GM18519 (cell line): ENCODE measurements at regions not wholly inside any gene's neighbourhood (a gene's known extent, or its start where the extent isn't known, plus 50 kb on each side); places are given as distances from the start of the nearest gene placed in this dataset.

Source experiments
- ATAC-seq: cut with Tn5 transposase; IDR thresholded peaks from one replicate; pipeline ENCODE4 v1.9.1; 2021; ENCODE audit warnings: mild to moderate bottlenecking, moderate library complexity; ENCODE audit not compliant: unreplicated experiment, low FRiP score

DNA sequence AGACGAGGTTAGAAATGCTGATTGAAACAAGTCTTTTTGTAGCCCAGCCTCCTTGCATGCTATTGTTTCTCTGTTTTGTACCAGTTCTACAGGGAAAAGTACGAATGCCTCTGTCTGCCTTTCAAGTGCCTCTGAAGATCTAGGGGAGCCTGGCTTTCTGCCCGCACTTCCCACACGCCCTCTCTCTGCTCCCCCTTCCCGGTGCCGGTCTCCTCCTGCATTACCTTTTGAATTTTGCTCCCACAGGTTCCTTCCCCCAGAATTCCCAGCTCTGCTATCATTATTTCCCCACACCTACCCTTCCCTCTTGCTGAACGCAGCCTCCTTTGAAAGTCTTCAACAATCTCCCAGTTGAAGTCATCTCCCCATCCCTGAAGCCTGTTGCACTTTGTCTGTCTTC, 689.7 kb downstream of the BCL11B start:
- ATAC-seq = no peak

DNA sequence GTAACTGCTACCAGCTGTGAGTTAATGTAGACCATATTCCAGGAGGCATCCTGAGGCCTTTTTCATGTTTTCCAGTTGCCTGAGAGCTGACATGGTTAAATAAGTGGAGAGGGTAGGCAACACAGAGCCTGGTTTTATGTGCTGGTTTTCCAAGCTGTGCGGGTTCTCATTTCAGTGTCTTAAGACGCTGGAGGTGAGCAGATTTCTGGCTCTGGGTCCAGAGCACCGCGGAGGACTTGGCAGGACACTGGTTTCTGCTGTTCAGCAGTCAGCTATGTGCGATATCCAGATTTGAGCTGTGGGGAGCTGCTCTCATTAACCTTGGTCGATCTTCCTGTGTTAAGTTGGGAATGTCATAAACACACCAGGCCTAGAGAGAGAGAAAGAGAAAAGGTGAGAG, 680.8 kb downstream of the BCL11B start:
- ATAC-seq = no peak

DNA sequence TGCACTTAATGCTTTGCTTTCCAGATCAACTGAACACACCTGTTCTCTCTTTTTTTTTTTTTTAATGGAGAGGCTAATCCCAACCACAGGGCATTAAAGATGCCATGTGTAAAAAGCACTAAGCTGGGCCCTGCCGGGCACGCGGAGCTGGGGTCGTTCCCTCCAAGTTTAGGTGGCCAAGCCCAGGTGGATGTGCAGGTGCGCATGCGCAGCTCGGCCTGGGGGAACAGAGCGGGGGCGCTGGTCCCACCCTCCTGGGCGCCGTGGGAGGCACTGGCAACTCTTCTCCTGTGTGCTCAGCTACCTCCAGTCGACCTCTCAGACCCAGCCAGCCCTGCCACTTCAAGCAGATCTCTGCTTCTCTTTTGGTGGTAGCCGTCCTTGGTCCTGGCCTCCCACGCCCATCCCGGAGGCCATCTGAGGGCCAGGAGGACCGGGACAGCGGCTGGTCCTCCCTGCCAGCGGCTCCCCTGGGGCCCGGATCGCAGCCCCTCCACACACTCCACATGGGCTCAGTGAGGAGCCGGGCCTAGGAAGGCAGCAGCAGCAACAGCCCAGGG, 679.3 kb downstream of the BCL11B start:
- no peak for ATAC-seq

DNA sequence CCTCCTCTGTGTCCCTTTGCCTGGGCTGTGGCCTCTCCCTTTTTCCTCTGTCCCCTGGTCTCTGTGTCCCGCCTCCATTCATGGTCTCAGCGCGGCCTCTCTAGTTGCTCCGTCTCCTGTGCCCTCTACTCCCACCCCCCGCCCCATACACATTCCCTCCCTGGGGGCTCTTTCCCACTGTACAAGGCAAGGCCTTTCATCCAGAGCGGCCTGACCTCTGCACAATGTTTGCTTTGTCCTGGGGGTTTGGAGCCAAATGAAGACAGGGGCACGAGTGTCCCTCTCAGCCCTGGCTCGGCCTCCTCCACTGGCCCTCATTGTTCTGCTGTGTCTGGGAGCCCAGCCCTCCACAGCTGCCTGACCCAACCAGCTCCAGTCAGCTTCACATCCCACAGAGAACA, 678.6 kb downstream of the BCL11B start:
- ATAC-seq = no peak

DNA sequence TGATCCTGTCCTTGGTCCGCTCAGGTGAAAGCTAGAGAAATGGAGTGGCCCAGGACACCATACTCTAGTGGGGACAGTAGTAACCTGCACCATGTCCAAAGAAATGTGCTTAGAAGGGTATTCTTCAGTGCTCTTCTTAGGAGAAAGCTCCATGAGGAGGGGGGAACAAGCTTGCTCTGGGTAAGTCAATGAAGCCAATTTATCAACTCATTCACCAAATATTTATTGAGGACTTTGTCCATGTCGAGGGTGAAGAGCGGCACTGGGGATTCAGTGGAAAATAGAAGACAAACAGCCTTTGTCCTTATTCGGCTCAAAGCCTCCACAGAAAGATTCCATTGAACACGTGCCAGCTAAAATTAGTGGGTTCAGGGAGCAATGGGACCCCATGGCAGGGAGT, 677.8 kb downstream of the BCL11B start:
- no peak for ATAC-seq

DNA sequence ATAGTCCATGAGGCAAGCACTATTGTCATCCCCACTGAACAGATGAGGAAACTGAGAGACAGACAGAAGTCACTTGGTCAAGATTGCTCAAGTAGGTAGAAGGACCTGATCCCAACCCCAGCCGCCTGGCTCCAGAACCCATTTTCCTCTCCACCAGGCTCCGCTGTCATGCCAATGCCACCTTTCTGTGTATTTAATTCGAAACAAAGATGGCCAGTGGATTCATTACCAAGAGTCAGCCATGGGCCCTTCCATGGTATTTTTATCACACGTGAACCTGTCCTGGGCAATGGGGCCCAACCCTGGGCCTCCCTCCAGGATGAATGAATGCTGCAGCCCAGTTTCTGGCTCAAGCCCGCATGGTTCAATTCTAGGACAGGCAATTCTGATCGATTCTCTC, 673.4 kb downstream of the BCL11B start:
- no peak for ATAC-seq

DNA sequence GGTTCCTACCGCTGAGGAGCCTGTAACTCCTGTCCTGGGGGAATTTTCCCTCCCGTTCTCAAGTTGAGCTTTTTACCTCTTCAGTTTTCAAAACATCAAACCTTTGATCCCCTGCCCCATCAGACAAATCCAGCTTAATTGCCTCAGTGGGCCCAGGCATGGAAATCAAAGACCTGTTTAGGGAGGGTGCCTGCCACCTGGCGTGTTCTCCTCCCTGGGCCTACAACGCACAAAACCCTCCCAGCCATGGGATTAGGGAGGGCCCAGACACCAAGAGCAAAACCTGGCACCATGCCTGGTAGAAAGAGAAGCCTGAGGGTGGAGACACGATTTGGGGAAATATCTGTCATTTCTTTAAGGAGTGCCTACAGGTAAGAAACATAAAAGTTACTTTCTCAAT, 672.9 kb downstream of the BCL11B start:
- ATAC-seq = no peak

DNA sequence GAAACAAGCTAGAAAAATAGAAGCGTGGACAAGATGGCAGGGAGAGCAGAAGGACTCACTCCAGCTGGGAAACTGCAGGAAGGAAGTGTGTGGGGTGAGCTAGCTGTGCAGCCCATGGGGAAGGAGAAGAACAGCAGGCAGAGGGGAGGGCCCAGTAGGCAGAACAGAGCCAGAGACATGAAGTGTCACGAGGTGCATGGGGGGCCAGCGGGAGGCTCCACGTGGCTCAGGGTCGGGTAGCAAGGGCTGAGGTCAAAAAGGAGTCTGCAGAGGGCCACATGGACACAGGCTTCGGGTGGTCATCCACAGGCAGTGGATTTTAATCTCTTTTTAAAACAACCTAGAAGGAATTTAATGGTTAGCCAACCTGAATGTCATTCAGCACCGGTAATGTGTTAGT, 669.0 kb downstream of the BCL11B start:
- ATAC-seq = no peak

DNA sequence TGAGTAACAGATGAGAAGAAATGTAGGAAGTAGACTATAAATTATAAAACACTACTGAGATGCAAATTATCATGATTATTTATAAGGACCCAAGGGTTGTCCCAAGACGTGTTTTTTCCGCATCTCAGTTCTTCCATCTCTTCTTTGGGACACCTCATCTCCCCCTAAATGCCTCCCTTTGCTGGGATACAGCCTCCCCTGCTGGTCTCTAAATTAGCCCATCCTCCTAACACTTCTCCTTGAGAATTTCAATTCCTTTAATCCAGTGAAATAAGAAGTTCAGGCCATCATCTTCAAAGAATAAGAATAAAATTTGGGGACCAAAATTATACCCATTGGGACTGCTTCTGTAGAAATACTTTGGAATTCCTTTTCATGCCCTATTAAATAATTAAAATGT, 667.0 kb downstream of the BCL11B start:
- ATAC-seq = no peak

DNA sequence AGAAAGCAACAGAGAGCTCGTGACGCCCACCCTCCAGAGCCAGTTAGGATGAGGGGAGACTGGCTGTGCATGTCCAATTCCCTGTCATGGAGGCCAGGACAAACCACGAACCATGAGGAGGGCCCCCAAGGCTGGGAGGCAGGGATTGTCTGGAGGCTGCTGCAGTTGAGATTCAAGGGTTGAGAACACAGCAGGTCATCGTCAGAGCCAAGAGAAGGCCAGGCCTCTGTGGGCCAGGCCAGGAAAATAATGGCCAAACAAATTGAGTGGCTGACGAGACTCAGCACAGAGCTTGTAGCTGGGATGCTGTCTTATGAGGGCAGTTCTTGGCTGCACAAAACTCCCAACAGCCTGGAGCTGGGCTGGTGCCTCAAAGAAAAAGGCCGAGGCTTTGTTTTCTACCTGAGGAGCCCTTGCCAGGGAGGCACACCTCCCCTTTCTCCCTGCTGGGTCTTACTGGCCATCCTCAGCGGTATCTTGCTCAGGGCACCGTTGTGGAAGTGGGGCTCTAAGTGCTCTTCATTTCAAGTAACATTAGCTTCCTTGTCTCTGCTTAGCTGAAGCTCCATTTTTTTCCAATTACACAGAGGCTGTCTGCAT, 665.9 kb downstream of the BCL11B start:
- ATAC-seq = no peak

DNA sequence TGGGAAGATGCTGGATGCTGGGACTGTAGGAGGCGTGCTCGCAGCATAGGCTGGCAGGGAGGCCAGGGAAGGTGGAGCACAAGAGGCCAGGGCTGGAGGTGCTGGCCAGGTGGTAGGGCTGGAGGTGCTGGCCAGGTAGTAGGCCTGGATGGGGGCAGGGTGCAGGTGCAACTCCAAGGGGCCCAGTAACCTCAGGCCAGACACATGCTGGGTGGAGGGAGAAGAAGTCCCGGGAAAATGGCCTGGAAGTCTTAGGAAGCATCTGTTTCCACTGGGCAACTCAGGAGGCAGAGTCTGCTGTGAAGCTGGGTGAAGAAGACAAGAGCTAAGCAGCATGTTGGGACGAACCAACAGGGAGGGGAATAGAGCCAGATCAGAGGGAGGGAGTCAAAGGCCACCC, 665.2 kb downstream of the BCL11B start:
- no peak for ATAC-seq

DNA sequence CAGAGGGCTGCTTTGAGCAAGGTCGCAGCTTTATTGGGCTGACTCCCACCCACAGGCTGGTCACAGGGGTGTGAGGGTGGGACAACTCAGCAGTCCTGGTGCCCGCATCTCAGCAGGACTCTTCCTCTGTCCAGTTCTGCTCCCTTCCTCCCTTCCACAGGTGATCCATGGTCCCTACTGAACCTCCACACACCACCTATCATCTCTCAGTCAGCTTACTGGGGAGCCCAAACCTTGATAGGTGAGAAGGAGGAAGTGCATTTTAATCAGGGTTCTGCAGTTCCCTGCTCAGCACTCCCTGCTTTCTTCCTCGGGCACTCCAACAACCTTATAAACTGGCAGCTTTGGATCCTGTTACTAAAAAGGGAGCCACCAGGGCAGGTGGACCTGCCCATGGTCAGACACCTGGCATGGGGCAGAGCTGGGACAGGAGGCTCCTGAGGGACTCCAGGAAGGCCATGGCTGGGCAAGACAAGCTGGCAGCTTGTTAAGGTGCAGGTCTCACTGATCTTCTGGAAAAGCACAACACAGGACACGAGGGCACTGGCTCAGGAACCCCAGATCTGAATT, 664.6 kb downstream of the BCL11B start:
- ATAC-seq = no peak

DNA sequence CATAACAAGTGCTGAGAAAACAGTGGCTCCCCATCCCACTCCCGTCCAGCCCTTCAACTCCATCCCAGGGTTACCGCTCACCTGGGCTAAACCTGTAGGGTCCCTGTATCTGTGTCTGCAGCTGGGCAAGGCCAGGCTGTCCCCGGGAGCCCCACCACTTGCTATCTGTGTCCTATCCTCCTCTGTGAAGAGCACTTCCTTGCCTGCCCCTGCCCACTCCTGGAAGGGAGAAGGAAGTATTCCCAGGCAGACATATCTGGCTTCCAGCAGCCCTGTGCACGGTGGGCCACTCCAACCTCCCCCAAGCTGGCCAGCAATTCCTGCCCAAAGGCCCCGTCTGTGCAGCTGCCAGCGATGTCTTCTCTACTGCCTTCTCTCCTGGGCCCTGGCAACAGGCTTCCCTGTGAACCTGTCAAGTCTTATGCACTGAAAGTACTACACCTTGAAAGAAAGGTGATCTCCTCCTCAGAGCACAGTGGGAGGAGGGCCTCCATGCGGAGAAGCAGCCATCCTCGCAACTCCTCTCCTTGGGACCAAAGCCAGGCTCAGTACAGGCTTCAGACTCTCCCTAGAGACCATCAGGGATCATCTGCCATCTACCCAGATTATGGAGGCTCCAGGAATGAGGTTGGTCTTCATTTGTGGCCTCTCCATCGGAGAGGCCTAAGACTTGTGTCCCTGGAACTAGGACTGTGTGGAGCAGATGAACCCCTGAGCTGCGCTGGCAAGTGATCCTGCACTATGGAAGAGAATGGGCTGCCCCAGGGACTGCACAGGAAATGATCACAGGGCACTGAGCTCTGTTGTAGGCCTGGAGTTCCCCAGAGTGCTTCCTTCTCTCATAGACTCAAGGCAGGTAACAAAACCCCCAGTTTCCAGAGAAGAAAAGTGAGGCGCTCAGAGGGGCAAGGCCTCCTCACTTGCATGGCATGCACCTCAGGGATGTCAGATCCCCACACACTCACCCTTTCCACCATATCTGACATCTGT, 663.6 kb downstream of the BCL11B start:
- ATAC-seq = no peak

DNA sequence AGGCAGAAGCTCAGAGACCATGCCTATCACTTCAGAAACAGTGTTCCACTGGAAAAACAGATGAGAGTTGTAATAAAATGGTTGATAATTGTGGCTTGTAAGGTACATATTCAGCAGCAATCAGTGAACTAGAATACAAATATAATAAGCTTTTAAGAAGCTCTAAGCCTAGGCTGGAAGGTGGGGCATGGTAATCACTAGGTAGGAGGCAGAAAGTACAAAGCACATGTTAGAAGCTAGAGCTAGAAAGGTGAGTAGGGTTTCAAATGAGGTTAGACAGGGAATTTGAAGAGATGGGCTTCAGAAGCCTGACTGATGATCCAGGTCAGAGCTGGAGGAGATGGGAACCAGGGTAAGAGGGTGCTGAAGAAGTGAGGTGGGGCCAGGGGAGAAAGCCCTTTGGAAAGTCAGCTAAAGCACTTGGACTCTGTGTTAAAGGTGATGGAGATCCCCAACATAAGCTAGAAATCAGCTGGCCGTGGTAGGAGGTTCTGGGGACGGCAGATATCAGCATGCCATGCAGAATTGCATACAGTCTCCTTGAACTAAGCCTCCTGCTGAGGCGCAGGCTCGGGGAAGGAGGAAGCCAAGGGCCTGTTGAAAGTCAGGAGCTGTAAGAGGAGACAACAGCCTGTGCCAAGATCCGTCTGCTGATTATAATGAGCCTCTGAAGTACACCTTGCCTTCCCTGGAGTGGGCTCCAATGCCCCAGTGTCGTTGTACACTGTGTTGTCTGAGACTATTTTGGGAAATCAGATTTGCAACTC, 659.4 kb downstream of the BCL11B start:
- no peak for ATAC-seq

DNA sequence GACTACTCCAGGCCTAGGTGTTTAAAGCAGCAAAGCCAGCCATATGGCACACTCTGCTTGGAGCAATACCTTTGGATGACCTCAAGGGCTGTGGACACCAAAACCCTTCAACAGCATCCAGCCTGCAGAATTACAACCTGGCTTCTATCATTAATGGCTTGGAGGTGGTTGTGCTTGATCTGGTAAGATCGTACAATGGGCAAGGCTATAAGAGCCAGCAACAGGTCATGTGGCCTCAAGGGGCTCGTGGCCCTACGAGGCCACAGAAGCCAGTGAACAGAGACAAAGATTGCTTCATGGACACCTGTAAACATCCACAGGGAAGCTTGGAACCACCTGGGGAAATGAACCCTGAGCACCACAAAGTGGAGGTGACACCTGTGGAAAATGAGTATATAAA, 657.3 kb downstream of the BCL11B start:
- no peak for ATAC-seq

DNA sequence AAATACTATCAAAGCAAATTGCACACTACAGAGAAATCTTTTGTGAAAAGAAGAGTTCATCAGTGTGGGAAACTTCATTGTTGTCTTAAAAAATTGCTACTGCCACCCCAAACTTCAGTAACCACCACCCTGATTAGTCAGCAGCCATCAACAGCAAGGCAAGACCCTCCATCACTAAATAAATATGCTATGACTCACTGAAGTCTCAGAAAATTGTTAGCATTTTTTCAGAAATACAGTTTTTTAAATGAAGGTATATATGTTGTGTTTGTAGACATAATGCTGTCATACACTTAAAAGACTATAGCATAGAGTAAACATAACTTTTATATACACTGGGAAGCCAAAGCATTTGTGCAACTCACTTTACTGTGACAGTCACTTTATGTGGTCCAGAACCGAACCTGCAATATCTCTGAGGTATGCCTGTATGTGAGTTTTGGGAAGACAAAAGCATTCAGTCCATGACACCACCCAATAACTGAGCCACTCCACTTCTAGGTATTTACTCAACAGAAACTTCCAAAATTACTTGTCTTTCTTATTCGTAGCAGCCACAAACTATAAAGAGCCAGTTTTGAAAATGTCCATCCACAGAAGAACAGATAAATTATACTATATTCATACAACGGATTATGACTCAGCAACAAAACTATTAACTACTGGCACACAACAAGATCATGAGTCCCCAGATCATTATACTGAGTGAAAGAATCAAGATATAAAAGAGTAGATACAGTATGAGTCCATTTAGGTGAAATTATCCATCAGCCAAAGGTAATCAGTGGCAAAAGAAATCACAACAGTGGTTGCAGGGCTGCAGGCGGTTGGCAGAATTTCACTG, 649.6 kb downstream of the BCL11B start:
- ATAC-seq = no peak

DNA sequence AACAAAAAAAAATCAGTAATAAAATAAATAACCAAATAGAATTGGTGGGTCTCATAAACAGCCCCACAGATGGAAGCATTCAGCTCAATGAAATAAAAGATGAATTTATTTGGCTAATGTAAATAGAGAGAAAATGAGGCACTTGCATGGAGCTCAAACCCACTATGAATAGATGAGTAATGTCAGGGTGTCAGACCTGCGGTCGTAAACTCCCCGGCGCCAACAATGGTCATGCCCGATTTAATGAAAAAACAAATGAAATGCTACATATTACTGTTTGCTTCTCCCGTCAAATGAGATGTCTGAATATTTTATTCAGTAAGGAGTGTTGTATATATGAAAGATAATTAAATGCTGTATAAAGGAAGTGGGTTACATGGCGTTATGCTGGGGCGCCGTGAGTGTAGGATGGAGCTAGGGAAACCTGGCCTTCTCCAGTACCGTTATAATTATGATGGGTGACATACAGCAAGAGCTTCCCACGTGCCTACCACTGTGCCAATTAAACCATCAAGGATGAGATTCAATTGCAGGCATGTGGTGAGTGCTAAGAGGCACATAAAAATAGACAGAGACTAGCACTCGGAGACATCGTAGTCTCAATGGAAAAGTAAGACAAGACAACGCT, 648.1 kb downstream of the BCL11B start:
- no peak for ATAC-seq

DNA sequence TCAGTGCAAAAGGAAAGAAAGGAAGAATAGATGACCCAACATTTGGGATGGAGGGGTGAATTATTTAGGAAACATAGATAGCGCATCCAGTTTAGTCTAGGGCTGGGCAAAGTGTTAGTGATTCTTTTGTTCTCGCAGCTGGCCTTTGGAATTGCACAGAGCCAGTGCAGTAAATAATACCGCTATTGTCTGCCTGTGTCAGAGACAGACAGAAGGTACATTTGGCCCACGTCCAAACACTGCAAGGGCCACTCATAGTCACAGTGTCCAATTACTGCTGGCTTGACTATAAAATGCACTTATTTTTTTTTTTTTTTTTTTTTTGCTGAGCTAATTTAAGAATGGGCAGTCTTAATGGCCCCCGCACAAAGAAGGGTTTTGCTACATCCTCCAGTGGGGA, 638.6 kb downstream of the BCL11B start:
- ATAC-seq = no peak

DNA sequence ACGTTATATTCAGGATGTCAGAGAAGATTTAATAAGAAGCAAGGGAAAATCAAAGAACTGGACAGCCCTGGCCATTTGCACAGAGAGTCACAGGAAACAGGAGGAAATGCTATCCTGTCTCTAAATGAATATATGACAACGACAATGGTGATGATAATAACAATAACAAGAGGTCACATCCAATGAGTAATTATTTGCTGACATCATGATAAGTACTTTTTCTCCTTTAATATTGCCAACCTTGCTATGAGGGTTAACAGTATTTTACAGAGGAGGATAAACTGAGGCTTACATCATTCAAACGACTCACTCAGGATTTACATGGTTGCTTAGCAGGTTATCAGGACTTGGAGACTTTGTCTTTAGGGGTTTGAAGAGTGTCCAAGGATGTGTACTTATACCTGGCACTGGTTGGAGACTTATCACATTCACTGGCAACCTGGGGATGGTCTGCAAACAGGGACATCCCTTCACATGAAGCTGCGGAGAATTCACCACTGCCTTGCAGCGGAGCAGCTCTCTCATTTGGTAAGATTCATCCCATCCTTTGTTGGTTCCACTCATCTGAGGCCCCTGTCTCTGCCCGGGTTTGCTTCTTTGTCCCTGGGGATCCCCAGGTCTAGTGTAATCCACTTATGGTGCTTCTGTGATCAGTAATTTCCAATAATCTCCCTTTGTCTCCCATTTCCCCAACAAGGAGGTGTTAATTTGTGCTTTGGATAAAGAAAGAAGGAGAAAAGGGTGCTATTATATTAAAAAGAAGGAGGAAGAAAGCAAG, 637.8 kb downstream of the BCL11B start:
- ATAC-seq = no peak
